CD4-positive, alpha-beta memory T cell (primary cell): ENCODE measurements at regions not wholly inside any gene's neighbourhood (a gene's known extent, or its start where the extent isn't known, plus 50 kb on each side); places are given as distances from the start of the nearest gene placed in this dataset.
"Not testable (repeated sequence)": the region's sequence is repeated elsewhere in the genome, so short reads cannot be mapped to it uniquely, and the experiment has no call there.

Experiments used
- CTCF ChIA-PET: fragments of 350-600 bp; sonication (Branson Sonifier 250); formaldehyde crosslinking; loops from one replicate; lab custom pipeline; 2021; ENCODE audit warnings: inconsistent platforms; ENCODE audit not compliant: partially characterized antibody; lab: Charles Lee
- POLR2A ChIA-PET: fragments of 350-600 bp; sonication (Branson Sonifier 250); formaldehyde crosslinking; loops from one replicate; lab custom pipeline; 2021; ENCODE audit not compliant: partially characterized antibody; lab: Charles Lee
- DNase-seq, 5 donors: peaks; one replicate each; pipeline versions ENCODE4 v3.0.0 to v3.0.0-alpha.2; 2020 to 2022; ENCODE audit warnings: mixed read lengths in 1 of 5
- H3K27ac ChIP-seq: one replicate; pipeline ENCODE4 v1.7.0; 2013; ENCODE audit warnings: low read depth, low read length
- H3K27me3 ChIP-seq: 2 replicates; pipeline ENCODE4 v1.7.0; 2013; ENCODE audit warnings: mild to moderate bottlenecking, low read length, moderate library complexity; ENCODE audit not compliant: insufficient read depth
- H3K36me3 ChIP-seq: 2 replicates; pipeline ENCODE4 v1.7.0; 2013; ENCODE audit warnings: mild to moderate bottlenecking, low read length, moderate library complexity; ENCODE audit not compliant: insufficient read depth
- H3K4me1 ChIP-seq: 2 replicates; pipeline ENCODE4 v1.7.0; 2013; ENCODE audit warnings: mild to moderate bottlenecking, low read length, moderate library complexity; ENCODE audit not compliant: insufficient read depth
- H3K4me3 ChIP-seq, 2 donors: one replicate each; pipeline ENCODE4 v1.7.0; 2013; ENCODE audit warnings: low read length in 2 of 2, mild to moderate bottlenecking in 1 of 2
- H3K9me3 ChIP-seq, 2 donors: one replicate each; pipeline ENCODE4 v1.7.0; 2013; ENCODE audit warnings: low read length in 2 of 2, control low read depth in 1 of 2; ENCODE audit not compliant: control insufficient read depth in 1 of 2
- H3K27ac Mint-ChIP-seq, 7 donors: one replicate each; pipeline ENCODE4 v1.8.0; 2020 to 2021; ENCODE audit warnings: mixed read lengths in 7 of 7, mild to moderate bottlenecking in 6 of 7, inconsistent platforms in 3 of 7, moderate library complexity in 3 of 7
- H3K27me3 Mint-ChIP-seq, 2 donors: one replicate each; pipeline ENCODE4 v1.8.0; 2020 to 2021; ENCODE audit warnings: mixed read lengths in 2 of 2
- H3K36me3 Mint-ChIP-seq, 2 donors: one replicate each; pipeline ENCODE4 v1.8.0; 2020 to 2021; ENCODE audit warnings: mixed read lengths in 2 of 2, inconsistent platforms in 1 of 2, mild to moderate bottlenecking in 1 of 2
- H3K4me1 Mint-ChIP-seq, 4 donors: one replicate each; pipeline ENCODE4 v1.8.0; 2020 to 2021; ENCODE audit warnings: mixed read lengths in 4 of 4, mild to moderate bottlenecking in 1 of 4
- H3K4me3 Mint-ChIP-seq, 8 donors: one replicate each; pipeline ENCODE4 v1.8.0; 2020 to 2021; ENCODE audit warnings: mixed read lengths in 8 of 8, mild to moderate bottlenecking in 7 of 8, moderate library complexity in 6 of 8, inconsistent platforms in 3 of 8
- H3K9me3 Mint-ChIP-seq, 8 donors: one replicate each; pipeline ENCODE4 v1.8.0; 2020 to 2021; ENCODE audit warnings: mixed read lengths in 8 of 8, mild to moderate bottlenecking in 5 of 8, inconsistent platforms in 3 of 8, moderate library complexity in 1 of 8
- intact Hi-C: fragments of 100-400 bp; cut with micrococcal nuclease; formaldehyde crosslinking; loops from one replicate; pipeline ENCODE4 v1.15.1; 2023

DNA sequence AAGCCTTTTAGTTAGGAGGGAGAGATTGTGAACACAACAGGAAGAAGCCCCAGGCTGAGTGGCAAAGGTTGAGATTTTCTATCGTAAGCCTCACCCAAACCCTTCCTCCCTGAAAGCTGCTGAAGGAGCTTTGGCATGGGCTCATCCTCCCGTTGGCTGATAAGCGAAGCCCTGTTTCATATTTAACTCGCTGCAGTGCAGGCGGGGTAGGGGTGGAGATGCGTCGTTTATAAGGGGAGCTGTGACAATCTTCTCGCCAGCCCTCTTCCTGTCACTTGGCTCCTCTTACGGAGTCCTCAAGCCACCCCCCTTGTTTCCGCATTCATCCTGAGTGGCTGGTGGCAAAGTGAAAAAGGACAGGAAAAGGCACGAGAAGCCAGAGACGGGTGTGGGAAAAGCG lies 137.0 kb downstream of the OR4C45 start:
- Mint-ChIP-seq H3K27me3 (no peaks in the 10 kb centered on the region), H3K4me1 (peaks cover 0 to 1% (median 0%) of the 10 kb centered on the region in 4 donors), H3K27ac (no peak overlapping the region), H3K36me3 (no peaks in the 10 kb centered on the region), H3K9me3 (peaks cover 4 to 20% (median 15%) of the 10 kb centered on the region in 8 donors), H3K4me3 (no peak overlapping the region)
- Histone ChIP-seq H3K4me3 (no peak overlapping the region), H3K27ac (no peak overlapping the region), H3K4me1 (no peaks in the 10 kb centered on the region), H3K27me3 (no peaks in the 10 kb centered on the region), H3K9me3 (no peaks in the 10 kb centered on the region), H3K36me3 (no peaks in the 10 kb centered on the region)
- intact Hi-C loops: no loop called here
- no peak for DNase-seq
- ChIA-PET CTCF (no interaction called here), POLR2A (no interaction called here)

DNA sequence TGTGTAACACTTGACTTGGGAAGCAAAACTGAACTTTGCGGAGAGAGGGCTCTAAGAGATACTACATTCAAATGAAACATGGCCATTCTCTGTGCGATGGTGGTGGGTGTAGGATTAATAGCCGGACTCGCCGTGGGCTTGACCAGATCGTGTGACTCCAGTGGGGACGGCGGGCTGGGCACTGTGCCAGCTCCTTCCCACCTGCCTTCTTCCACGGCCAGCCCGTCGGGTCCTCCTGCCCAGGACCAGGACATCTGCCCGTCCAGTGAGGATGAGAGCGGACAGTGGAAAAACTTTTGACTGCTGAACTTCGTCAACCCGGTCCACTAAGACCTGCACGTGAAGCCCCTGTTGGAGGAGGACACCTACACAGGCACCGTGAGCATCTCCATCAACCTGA lies 137.4 kb downstream of the OR4C45 start:
- Histone ChIP-seq H3K27ac (no peak overlapping the region), H3K9me3 (no peaks in the 10 kb centered on the region), H3K27me3 (no peaks in the 10 kb centered on the region), H3K4me3 (no peak overlapping the region), H3K36me3 (no peaks in the 10 kb centered on the region), H3K4me1 (no peaks in the 10 kb centered on the region)
- Mint-ChIP-seq H3K9me3 (peaks cover 4 to 18% (median 14%) of the 10 kb centered on the region in 8 donors), H3K27me3 (no peaks in the 10 kb centered on the region), H3K4me3 (no peak overlapping the region), H3K4me1 (peaks cover 0 to 1% (median 0%) of the 10 kb centered on the region in 4 donors), H3K27ac (no peak overlapping the region), H3K36me3 (no peaks in the 10 kb centered on the region)
- intact Hi-C loops: no loop called here
- ChIA-PET CTCF (no interaction called here), POLR2A (no interaction called here)
- DNase-seq: no peak

DNA sequence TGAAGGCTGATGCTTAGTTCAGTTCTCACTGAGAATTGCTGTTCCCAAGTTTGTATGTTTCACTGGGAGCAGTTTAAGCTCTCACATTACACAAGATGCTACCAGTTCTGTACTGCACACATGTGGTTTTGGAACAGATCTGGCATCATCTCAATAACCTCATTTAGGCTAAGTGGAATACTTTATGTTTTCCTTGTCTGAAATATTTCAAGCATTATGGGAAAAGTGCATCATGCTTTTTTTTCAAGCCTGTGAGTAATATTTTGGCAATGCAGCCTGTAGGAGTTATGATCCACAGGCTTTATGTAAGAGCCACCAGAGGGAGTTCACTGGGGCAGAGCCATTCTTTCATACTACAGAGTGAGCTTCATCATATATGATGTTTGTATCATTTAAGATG lies 141.5 kb downstream of the OR4C45 start:
- H3K27me3 Mint-ChIP-seq: no peaks in the 10 kb centered on the region
- H3K36me3 Mint-ChIP-seq: no peaks in the 10 kb centered on the region
- no peak overlapping the region for H3K4me3 ChIP-seq
- H3K27ac Mint-ChIP-seq: no peak overlapping the region
- ChIA-PET POLR2A (no interaction called here), CTCF (interaction anchor here (0.8 kb wide), 1 partner anchor 11 kb away, joined by 4 read pairs; no protein-coding TSS in a partner anchor)
- H3K36me3 ChIP-seq: no peaks in the 10 kb centered on the region
- no peaks in the 10 kb centered on the region for H3K9me3 ChIP-seq
- peaks cover 0 to 1% (median 0%) of the 10 kb centered on the region in 4 donors for H3K4me1 Mint-ChIP-seq
- intact Hi-C loops: no loop called here
- peaks cover 0 to 19% (median 5%) of the 10 kb centered on the region in 8 donors for H3K9me3 Mint-ChIP-seq
- no peaks in the 10 kb centered on the region for H3K4me1 ChIP-seq
- H3K27ac ChIP-seq: no peak overlapping the region
- no peak overlapping the region for H3K4me3 Mint-ChIP-seq
- H3K27me3 ChIP-seq: no peaks in the 10 kb centered on the region
- DNase-seq: no peak

DNA sequence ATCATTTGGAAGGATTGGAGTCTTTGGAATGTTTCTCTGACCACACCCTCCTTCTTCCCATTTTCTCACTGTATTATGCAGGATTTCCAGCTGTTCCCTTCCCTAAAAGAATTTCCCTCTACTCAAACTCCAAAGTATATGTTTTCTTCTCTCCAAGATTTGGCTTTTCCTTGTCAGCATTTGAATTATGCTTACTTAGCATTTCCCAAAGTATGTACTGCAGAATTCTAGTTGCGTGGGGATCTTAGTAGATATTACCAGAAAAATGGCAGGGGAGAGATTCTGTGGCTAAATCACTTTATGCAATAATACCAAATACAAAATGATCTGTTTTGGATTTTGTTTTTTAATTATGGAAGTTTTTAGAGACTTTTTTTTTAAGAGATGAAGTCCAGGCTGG lies 142.3 kb downstream of the OR4C45 start:
- intact Hi-C loops: no loop called here
- Mint-ChIP-seq H3K4me3 (no peak overlapping the region), H3K4me1 (peaks cover 0 to 1% (median 0%) of the 10 kb centered on the region in 4 donors), H3K9me3 (peaks cover 0 to 14% (median 4%) of the 10 kb centered on the region in 8 donors), H3K36me3 (no peaks in the 10 kb centered on the region), H3K27ac (no peak overlapping the region), H3K27me3 (no peaks in the 10 kb centered on the region)
- no peak overlapping the region for H3K4me3 ChIP-seq
- DNase-seq: no peak
- no peaks in the 10 kb centered on the region for H3K27me3 ChIP-seq
- no peaks in the 10 kb centered on the region for H3K36me3 ChIP-seq
- H3K4me1 ChIP-seq: no peaks in the 10 kb centered on the region
- no peaks in the 10 kb centered on the region for H3K9me3 ChIP-seq
- CTCF ChIA-PET: no interaction called here
- no peak overlapping the region for H3K27ac ChIP-seq
- POLR2A ChIA-PET: no interaction called here

DNA sequence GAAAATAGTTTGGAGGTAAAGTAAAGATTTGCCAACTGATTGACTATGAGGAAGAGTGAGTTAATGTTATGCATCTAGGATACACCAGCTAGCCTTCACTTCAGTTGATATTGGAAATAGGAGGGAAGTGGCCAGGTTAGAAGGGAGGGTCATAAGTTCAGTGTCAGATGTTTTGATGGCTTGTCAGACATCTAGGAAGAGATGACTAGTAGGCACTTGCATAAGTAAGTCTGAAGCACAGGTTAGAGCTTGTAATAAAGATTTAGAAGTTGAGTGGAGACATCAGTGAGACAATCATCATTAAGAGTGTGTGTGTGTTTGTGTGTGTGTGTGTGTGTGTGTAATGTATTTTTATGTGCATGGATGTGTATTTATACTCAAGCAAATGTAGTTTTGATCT lies 146.1 kb downstream of the OR4C45 start:
- Histone ChIP-seq H3K36me3 (no peaks in the 10 kb centered on the region), H3K27ac (no peak overlapping the region), H3K4me3 (no peak overlapping the region), H3K27me3 (no peaks in the 10 kb centered on the region), H3K9me3 (no peaks in the 10 kb centered on the region), H3K4me1 (no peaks in the 10 kb centered on the region)
- POLR2A ChIA-PET: no interaction called here
- Mint-ChIP-seq H3K27ac (peak overlapping the region in 1 of 7 donors; percentile 1), H3K4me3 (no peak overlapping the region), H3K27me3 (no peaks in the 10 kb centered on the region), H3K4me1 (no peaks in the 10 kb centered on the region), H3K9me3 (peaks cover 0 to 11% (median 5%) of the 10 kb centered on the region in 8 donors), H3K36me3 (no peaks in the 10 kb centered on the region)
- CTCF ChIA-PET: no interaction called here
- DNase-seq: no peak
- intact Hi-C loops: no loop called here

DNA sequence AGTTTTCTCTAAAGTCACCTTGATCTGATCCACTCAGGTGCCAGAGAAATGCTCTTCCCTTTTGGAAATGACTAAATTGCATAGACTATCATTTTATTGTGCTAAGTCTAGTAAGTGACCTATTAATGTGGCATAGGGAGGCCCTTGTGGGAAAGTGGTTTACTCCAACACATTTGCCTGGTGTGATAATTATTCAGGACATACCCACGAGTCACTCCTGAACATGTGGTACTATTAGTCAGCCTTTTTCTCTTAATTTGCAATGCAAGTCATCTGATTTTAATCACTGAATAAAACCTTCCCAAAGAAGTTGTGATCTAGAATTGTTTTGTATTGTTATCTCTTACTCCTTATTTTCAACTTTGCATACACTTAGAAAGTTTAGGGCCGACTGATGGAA lies 148.7 kb downstream of the OR4C45 start:
- intact Hi-C loops: no loop called here
- Mint-ChIP-seq H3K9me3 (peaks cover 2 to 26% (median 11%) of the 10 kb centered on the region in 8 donors), H3K27me3 (no peaks in the 10 kb centered on the region), H3K4me1 (no peaks in the 10 kb centered on the region), H3K27ac (no peak overlapping the region), H3K36me3 (no peaks in the 10 kb centered on the region), H3K4me3 (no peak overlapping the region)
- Histone ChIP-seq H3K36me3 (no peaks in the 10 kb centered on the region), H3K4me3 (no peak overlapping the region), H3K4me1 (no peaks in the 10 kb centered on the region), H3K27me3 (no peaks in the 10 kb centered on the region), H3K9me3 (no peaks in the 10 kb centered on the region), H3K27ac (no peak overlapping the region)
- ChIA-PET CTCF (no interaction called here), POLR2A (no interaction called here)
- DNase-seq: no peak

DNA sequence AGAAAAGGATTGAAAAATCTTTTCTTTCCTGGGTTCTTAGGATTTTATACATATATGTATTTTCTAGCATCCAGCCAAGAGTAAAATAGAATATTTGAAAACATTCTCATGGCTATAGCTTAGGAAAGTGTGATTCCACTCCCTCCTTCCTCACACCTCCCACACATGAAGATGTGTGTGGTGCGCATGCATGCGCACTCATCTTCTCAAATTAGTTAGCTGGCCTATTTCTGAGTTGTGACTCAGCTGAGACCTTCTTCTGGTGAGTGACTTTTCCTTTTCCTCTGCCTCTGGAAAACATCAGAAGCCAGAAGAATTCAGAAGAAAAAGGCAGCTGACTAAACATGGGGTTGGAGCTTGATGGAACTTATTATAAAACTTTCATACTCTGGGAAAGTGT lies 149.8 kb downstream of the OR4C45 start:
- Histone ChIP-seq H3K9me3 (no peaks in the 10 kb centered on the region), H3K4me3 (no peak overlapping the region), H3K27ac (no peak overlapping the region), H3K36me3 (no peaks in the 10 kb centered on the region), H3K27me3 (no peaks in the 10 kb centered on the region), H3K4me1 (no peaks in the 10 kb centered on the region)
- Mint-ChIP-seq H3K36me3 (no peaks in the 10 kb centered on the region), H3K4me3 (no peak overlapping the region), H3K27me3 (no peaks in the 10 kb centered on the region), H3K27ac (no peak overlapping the region), H3K4me1 (no peaks in the 10 kb centered on the region), H3K9me3 (peaks cover 2 to 26% (median 11%) of the 10 kb centered on the region in 8 donors)
- DNase-seq: no peak
- POLR2A ChIA-PET: no interaction called here
- CTCF ChIA-PET: no interaction called here
- intact Hi-C loops: no loop called here

DNA sequence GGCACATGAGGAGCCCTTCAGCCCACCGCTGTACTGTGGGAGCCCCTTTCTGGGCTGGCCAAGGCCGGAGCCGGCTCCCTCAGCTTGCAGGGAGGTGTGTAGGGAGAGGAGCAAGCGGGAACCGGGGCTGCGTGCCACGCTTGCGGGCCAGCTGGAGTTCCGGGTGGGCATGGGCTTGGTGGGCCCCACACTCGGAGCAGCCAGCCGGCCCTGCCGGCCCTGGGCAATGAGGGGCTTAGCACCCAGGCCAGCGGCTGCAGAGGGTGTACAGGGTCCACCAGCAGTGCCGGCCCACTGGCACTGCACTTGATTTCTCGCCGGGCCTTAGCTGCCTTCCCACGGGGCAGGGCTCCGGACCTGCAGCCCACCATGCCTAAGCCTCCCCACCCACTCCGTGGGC lies 150.5 kb downstream of the OR4C45 start:
- H3K4me3 Mint-ChIP-seq, H3K27me3 Mint-ChIP-seq, CTCF ChIA-PET, H3K36me3 Mint-ChIP-seq, H3K27ac ChIP-seq, H3K4me1 Mint-ChIP-seq, H3K27me3 ChIP-seq, H3K27ac Mint-ChIP-seq, H3K4me3 ChIP-seq, intact Hi-C loops, H3K9me3 ChIP-seq, POLR2A ChIA-PET, DNase-seq, H3K4me1 ChIP-seq, H3K36me3 ChIP-seq: not testable (repeated sequence)
- H3K9me3 Mint-ChIP-seq: peaks cover 2 to 26% (median 11%) of the 10 kb centered on the region in 8 donors
